Adrenal gland (tissue), 5 donors: ENCODE measurements at regions not wholly inside any gene's neighbourhood (a gene's known extent, or its start where the extent isn't known, plus 50 kb on each side); places are given as distances from the start of the nearest gene placed in this dataset.

Experiments used
- CTCF ChIP-seq, 6 experiments: fragments of 450-650 bp in 4 of 6; fragments of 200-600 bp in 2 of 6; sonication (generic) in 1 of 6; IDR thresholded peaks; 1 replicate in 5 of 6; 2 replicates in 1 of 6; pipeline versions ENCODE4 v1.5.1 to v1.8.0; 2016 to 2021; ENCODE audit warnings: antibody characterized with exemption in 6 of 6, mild to moderate bottlenecking in 2 of 6, moderate library complexity in 1 of 6
- POLR2A ChIP-seq, 2 donors: fragments of 450-650 bp; IDR thresholded peaks; one replicate each; pipeline ENCODE4 v1.6.1; 2017; ENCODE audit warnings: antibody characterized with exemption in 2 of 2, mild to moderate bottlenecking in 2 of 2, moderate library complexity in 1 of 2
- donor health status: DM: no; HTN: no; CAD: no.

GRCh38 chr9:19941874-19942273 lies 153.0 kb upstream of the SLC24A2 start:
- TF ChIP-seq CTCF (IDR thresholded peaks at IDR 0.05) (no peak), POLR2A (IDR thresholded peaks at IDR 0.05) (no peak)
